HEK293T (cell line): ENCODE measurements at regions not wholly inside any gene's neighbourhood (a gene's known extent, or its start where the extent isn't known, plus 50 kb on each side); places are given as distances from the start of the nearest gene placed in this dataset.

ENCODE experiments used
- BHLHE40 ChIP-seq: fragments of 450-650 bp; IDR thresholded peaks from 2 replicates; pipeline ENCODE4 v1.6.1; 2016; ENCODE audit warnings: mild to moderate bottlenecking, moderate library complexity, borderline replicate concordance
- ELF4 ChIP-seq: fragments of 450-650 bp; IDR thresholded peaks from 2 replicates; pipeline ENCODE4 v1.6.1; 2017; ENCODE audit warnings: antibody characterized with exemption
- FOXA1 ChIP-seq: fragments of 450-650 bp; IDR thresholded peaks from 2 replicates; pipeline ENCODE4 v1.6.1; 2016; ENCODE audit warnings: mild to moderate bottlenecking
- FOXK2 ChIP-seq: fragments of 450-650 bp; IDR thresholded peaks from 2 replicates; pipeline ENCODE4 v1.6.1; 2016; ENCODE audit warnings: mild to moderate bottlenecking
- FOXM1 ChIP-seq: fragments of 450-650 bp; IDR thresholded peaks from 2 replicates; pipeline ENCODE4 v1.6.1; 2017; ENCODE audit warnings: mild to moderate bottlenecking, borderline replicate concordance
- HDGF ChIP-seq: fragments of 450-650 bp; IDR thresholded peaks from 2 replicates; pipeline ENCODE4 v1.6.1; 2017; ENCODE audit warnings: antibody characterized with exemption, borderline replicate concordance
- L3MBTL2 ChIP-seq: fragments of 450-650 bp; conservative IDR thresholded peaks from 2 replicates; pipeline ENCODE4 v1.6.1; 2016; ENCODE audit warnings: mild to moderate bottlenecking
- LEF1 ChIP-seq: fragments of 450-650 bp; IDR thresholded peaks from 2 replicates; pipeline ENCODE4 v1.6.1; 2017; ENCODE audit warnings: mild to moderate bottlenecking, borderline replicate concordance
- SP1 ChIP-seq: fragments of 450-650 bp; IDR thresholded peaks from 2 replicates; pipeline ENCODE4 v1.6.1; 2017
- ZNF384 ChIP-seq: fragments of 450-650 bp; IDR thresholded peaks from 2 replicates; pipeline ENCODE4 v1.6.1; 2016

DNA sequence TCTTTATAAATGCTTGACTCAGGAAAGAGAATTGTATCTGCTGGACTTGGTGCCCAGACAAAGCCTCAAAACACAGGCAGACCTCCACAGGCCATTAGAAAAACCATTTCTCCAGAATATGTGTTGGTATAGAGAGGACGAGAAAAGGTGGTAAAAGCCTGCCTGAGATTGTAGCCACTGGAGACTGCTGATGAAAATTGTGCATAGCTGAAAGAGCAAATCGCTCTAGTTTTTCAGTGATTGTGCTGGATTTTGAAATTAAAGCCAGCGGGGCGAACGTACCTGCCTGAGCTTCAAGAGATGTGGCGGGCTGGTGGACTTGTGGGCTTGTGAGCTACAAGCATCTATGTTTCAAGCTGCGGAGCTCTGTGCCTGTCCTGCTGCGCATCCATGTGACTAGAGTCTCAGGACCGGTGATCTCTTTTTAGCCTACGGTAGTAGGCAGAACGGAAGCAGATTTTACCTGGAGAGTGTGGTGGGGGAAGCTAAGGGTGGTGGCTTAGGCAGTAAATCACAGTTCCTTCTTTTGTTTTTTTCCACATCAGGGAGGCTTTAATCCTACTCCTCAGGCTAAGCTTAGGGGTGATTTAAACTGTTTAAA, 193.6 kb downstream of the SREK1 start:
- TF ChIP-seq FOXK2 = no peak
- no peak for TF ChIP-seq LEF1
- no peak for TF ChIP-seq FOXM1
- TF ChIP-seq SP1 = no peak
- no peak for TF ChIP-seq ELF4
- no peak for TF ChIP-seq HDGF
- TF ChIP-seq ZNF384 = no peak
- no peak for TF ChIP-seq L3MBTL2
- no peak for TF ChIP-seq BHLHE40
- no peak for TF ChIP-seq FOXA1
